Suprapubic skin (tissue), 4 donors: ENCODE measurements at regions not wholly inside any gene's neighbourhood (a gene's known extent, or its start where the extent isn't known, plus 50 kb on each side); places are given as distances from the start of the nearest gene placed in this dataset.
A peak's percentile ranks its signal among the peaks of the same experiment; 100 is the strongest.

Experiments used
- DNase-seq, 2 donors: peaks; one replicate each; pipeline ENCODE4 v3.0.0-alpha.2; 2019; ENCODE audit warnings: low spot score in 2 of 2
- H3K27ac ChIP-seq: fragments of 200-600 bp; sonication (generic); one replicate; pipeline ENCODE4 v1.5.1; 2019
- H3K27me3 ChIP-seq: fragments of 200-600 bp; sonication (generic); one replicate; pipeline ENCODE4 v1.5.1; 2019
- H3K36me3 ChIP-seq: fragments of 200-600 bp; sonication (generic); one replicate; pipeline ENCODE4 v1.5.1; 2019
- H3K4me1 ChIP-seq: fragments of 200-600 bp; sonication (generic); one replicate; pipeline ENCODE4 v1.5.1; 2019
- H3K4me3 ChIP-seq: fragments of 200-600 bp; sonication (generic); one replicate; pipeline ENCODE4 v1.5.1; 2019; ENCODE audit warnings: mild to moderate bottlenecking
- H3K9me3 ChIP-seq: fragments of 200-600 bp; sonication (generic); one replicate; pipeline ENCODE4 v1.5.1; 2019
- EP300 ChIP-seq: sonication (generic); formaldehyde crosslinking; IDR thresholded peaks from one replicate; pipeline ENCODE4 v1.6.1; 2017; ENCODE audit warnings: antibody characterized with exemption
- POLR2A ChIP-seq, 2 donors: fragments of 450-650 bp; IDR thresholded peaks; one replicate each; pipeline ENCODE4 v1.6.1; 2017; ENCODE audit warnings: antibody characterized with exemption in 2 of 2, mild to moderate bottlenecking in 2 of 2, moderate library complexity in 2 of 2
- POLR2AphosphoS5 ChIP-seq, 3 donors: sonication (generic); formaldehyde crosslinking; IDR thresholded peaks; one replicate each; pipeline ENCODE4 v1.6.1; 2017; ENCODE audit warnings: antibody characterized with exemption in 3 of 3
- WGBS: methylation state at CpG from one replicate; pipeline ENCODE4 v1.1.5; 2018; 5-methylcytosine and 5-hydroxymethylcytosine counted together
- TF ChIP-seq, protein P1 (sequence below), 2 donors: fragments of 200-600 bp in 1 of 2; fragments of 450-650 bp in 1 of 2; sonication (generic) in 1 of 2; IDR thresholded peaks; one replicate each; pipeline ENCODE4 v1.5.1; 2016 to 2019; ENCODE audit warnings: antibody characterized with exemption in 2 of 2, mild to moderate bottlenecking in 1 of 2, moderate library complexity in 1 of 2

DNA sequence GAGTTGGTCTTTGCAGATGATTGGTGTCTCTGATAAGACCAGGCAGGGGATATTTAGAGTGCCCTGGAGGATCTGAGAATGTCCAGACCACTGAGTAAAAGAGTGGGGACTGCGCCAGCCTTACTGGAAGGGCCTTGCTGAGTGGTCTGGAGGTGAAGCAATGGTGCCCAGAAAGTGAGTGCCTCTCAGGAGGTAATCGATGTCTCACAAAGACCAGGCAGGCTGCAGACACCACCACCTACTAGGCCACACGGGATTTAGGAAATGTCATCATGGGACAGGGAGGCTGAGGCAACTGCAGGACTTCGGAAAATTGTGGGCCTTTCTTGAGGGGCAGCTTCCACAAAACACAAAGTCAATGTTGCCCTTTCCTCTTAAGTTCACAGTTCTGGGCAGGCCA, 57.2 kb upstream of the STEAP1B start:
- DNase-seq, result no peak
- Histone ChIP-seq H3K9me3 (no peaks in the 10 kb centered on the region), H3K27ac (no peak overlapping the region), H3K4me1 (peaks cover 20% of the 10 kb centered on the region), H3K27me3 (peaks cover 9% of the 10 kb centered on the region), H3K36me3 (no peaks in the 10 kb centered on the region), H3K4me3 (no peak overlapping the region)
- TF ChIP-seq POLR2AphosphoS5 (IDR thresholded peaks at IDR 0.05) (no peak), EP300 (no peak), POLR2A (IDR thresholded peaks at IDR 0.05) (no peak)
- TF ChIP-seq, protein P1, sequence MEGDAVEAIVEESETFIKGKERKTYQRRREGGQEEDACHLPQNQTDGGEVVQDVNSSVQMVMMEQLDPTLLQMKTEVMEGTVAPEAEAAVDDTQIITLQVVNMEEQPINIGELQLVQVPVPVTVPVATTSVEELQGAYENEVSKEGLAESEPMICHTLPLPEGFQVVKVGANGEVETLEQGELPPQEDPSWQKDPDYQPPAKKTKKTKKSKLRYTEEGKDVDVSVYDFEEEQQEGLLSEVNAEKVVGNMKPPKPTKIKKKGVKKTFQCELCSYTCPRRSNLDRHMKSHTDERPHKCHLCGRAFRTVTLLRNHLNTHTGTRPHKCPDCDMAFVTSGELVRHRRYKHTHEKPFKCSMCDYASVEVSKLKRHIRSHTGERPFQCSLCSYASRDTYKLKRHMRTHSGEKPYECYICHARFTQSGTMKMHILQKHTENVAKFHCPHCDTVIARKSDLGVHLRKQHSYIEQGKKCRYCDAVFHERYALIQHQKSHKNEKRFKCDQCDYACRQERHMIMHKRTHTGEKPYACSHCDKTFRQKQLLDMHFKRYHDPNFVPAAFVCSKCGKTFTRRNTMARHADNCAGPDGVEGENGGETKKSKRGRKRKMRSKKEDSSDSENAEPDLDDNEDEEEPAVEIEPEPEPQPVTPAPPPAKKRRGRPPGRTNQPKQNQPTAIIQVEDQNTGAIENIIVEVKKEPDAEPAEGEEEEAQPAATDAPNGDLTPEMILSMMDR (IDR thresholded peaks at IDR 0.05), result no peak
- WGBS, result 86% methylated on average over 4 of the region's 4 CpGs

DNA sequence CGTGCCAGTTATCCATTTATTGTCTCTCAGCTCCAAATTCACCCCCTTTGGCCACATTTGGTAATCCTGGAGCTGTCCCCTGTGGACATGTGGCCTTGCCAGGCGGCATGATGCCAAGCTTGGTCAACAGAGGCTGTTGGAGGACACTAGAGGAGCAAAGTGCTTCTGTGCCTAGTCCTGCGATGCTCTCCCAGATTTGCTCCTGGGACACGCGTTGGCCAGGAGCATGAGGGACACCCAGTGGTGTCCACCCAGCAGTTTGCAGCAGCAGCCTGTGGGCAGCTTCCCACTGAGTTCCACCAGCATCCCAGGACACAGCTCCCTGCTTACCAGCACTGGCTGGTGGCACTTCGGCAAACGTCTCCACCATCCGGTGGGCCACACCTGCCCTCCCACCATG, 55.5 kb upstream of the STEAP1B start:
- 85% methylated on average over 8 of the region's 8 CpGs for WGBS
- peaks cover 5% of the 10 kb centered on the region for H3K4me1 ChIP-seq
- no peaks in the 10 kb centered on the region for H3K36me3 ChIP-seq
- peaks cover 26% of the 10 kb centered on the region for H3K27me3 ChIP-seq
- no peak overlapping the region for H3K27ac ChIP-seq
- H3K4me3 ChIP-seq, result no peak overlapping the region
- no peak for DNase-seq
- TF ChIP-seq, protein P1 (IDR thresholded peaks at IDR 0.05), result no peak
- no peak for TF ChIP-seq POLR2A (IDR thresholded peaks at IDR 0.05)
- TF ChIP-seq POLR2AphosphoS5 (IDR thresholded peaks at IDR 0.05), result no peak
- no peak for TF ChIP-seq EP300
- no peaks in the 10 kb centered on the region for H3K9me3 ChIP-seq

DNA sequence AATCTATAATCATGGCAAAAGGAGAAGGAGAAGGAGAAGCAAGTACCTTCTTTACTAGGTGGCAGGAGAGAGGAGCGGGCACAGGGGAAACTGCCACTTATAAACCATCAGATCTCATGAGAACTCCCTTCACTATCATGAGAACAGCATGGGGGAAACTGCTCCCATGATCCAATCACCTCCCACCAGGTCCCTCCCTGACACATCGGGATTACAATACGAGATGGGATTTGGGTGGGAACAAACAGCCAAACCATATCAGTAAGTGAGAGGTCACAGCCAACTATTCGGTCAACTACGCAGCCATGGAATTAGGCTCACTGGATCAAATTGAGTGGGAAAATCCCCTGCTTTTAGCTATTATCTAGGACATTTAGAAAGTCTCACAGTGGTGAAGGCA, 54.2 kb upstream of the STEAP1B start:
- no peaks in the 10 kb centered on the region for H3K9me3 ChIP-seq
- DNase-seq, result no peak
- no peak overlapping the region for H3K4me3 ChIP-seq
- no peak for TF ChIP-seq EP300
- TF ChIP-seq, protein P1 (IDR thresholded peaks at IDR 0.05), result no peak
- no peak for TF ChIP-seq POLR2A (IDR thresholded peaks at IDR 0.05)
- no peak for TF ChIP-seq POLR2AphosphoS5 (IDR thresholded peaks at IDR 0.05)
- peaks cover 39% of the 10 kb centered on the region for H3K27me3 ChIP-seq
- H3K4me1 ChIP-seq, result peaks cover 13% of the 10 kb centered on the region
- no peaks in the 10 kb centered on the region for H3K36me3 ChIP-seq
- H3K27ac ChIP-seq, result no peak overlapping the region
- 96% methylated on average over 5 of the region's 5 CpGs for WGBS

DNA sequence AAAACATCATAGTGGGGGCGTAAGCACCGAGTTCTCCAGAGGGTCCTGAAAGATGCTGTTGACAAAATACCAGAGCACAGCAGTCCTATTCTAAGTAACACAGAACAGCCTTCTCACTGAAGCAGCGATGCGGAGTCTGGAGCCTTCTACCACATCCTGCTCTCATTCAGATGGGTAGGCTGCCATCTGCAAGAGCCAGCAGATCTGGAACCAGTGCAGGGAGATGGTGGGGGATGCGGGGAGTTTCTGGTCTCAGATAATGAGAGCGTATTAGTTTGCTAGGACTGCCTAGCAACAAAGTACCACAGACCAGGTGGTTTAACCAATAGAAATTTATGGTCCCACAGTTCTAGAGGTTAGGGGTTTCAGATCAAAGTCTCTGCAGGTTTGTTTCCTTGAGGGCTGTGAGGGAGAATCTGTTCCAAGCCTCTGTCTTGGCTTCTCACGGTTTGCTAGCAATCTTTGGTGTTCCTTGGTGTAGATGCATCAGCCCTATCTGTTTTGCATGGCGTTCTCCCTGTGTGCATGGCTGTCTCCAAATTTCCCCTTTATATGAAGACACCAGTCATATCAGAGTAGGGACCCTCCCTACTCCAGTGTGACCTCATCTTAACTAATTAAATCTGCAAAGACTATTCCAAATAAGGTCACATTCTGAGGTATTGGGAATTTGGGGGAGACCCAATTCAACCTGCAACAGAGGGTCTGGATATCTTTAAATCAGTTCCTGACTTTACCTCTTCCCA, 52.0 kb upstream of the STEAP1B start:
- 88% methylated on average over 7 of the region's 8 CpGs for WGBS
- Histone ChIP-seq H3K4me3 (no peak overlapping the region), H3K9me3 (no peaks in the 10 kb centered on the region), H3K27ac (no peak overlapping the region), H3K36me3 (no peaks in the 10 kb centered on the region), H3K4me1 (peaks cover 13% of the 10 kb centered on the region), H3K27me3 (peaks cover 53% of the 10 kb centered on the region)
- no peak for DNase-seq
- TF ChIP-seq, protein P1 (IDR thresholded peaks at IDR 0.05), result no peak
- TF ChIP-seq POLR2A (IDR thresholded peaks at IDR 0.05) (no peak), EP300 (no peak)

DNA sequence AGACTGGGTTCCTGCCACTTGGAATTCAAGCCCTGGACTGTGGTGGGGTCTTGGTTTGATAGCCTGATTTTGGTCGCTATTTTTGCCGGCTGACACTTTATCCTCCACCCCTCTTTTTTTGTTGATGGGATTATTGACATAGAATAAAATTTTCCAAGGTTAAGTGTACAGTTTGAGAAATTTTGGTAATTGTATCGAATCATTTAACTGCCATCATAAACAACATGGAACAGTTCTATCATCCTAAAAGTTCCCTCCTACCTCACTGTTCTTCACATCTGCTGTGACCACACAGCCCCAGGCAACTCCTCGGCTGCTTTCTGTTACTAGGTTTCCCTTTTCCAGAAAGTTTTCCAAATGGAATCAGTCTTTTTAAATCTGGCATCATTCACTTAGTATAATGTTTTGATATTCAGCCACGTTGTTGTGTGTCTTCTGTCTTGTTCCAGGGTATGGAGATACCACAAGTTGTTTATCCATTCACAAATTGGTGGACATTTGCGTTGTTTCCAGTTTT, 50.6 kb upstream of the STEAP1B start:
- TF ChIP-seq, protein P1 (IDR thresholded peaks at IDR 0.05), result no peak
- TF ChIP-seq EP300, result no peak
- TF ChIP-seq POLR2AphosphoS5 (IDR thresholded peaks at IDR 0.05), result no peak
- no peak for TF ChIP-seq POLR2A (IDR thresholded peaks at IDR 0.05)
- no peak for DNase-seq
- peak overlapping the region; percentile 35 for H3K4me3 ChIP-seq
- H3K4me1 ChIP-seq, result peaks cover 13% of the 10 kb centered on the region
- H3K36me3 ChIP-seq, result no peaks in the 10 kb centered on the region
- no peaks in the 10 kb centered on the region for H3K9me3 ChIP-seq
- 31% methylated on average over 6 of the region's 6 CpGs for WGBS
- no peak overlapping the region for H3K27ac ChIP-seq
- peaks cover 56% of the 10 kb centered on the region for H3K27me3 ChIP-seq
